Right renal pelvis (tissue), 4 donors: ENCODE measurements at regions not wholly inside any gene's neighbourhood (a gene's known extent, or its start where the extent isn't known, plus 50 kb on each side); places are given as distances from the start of the nearest gene placed in this dataset.
A peak's percentile ranks its signal among the peaks of the same experiment; 100 is the strongest.

Experiments used
- DNase-seq, 4 donors: peaks; one replicate each; pipeline ENCODE4 v3.0.0-alpha.2; 2013; ENCODE audit warnings: low read depth in 4 of 4, low spot score in 3 of 4, missing footprints in 1 of 4

- no peak for DNase-seq
Measured at GRCh38 chr20:52787216-52787615, 184.9 kb upstream of the TSHZ2 start.

- no peak for DNase-seq
Measured at GRCh38 chr20:52785679-52786078, 186.5 kb upstream of the TSHZ2 start.

- no peak for DNase-seq
Measured at GRCh38 chr20:52783769-52784168, 188.4 kb upstream of the TSHZ2 start.

GRCh38 chr20:52780462-52780861 lies 191.7 kb upstream of the TSHZ2 start:
- DNase-seq = no peak

- DNase-seq = no peak
Measured at GRCh38 chr20:52779125-52779524, 193.0 kb upstream of the TSHZ2 start.

GRCh38 chr20:52777171-52777570 lies 195.0 kb upstream of the TSHZ2 start:
- DNase-seq = no peak

- DNase-seq = no peak
Measured at GRCh38 chr20:52775786-52776185, 196.4 kb upstream of the TSHZ2 start.

- no peak for DNase-seq
Measured at GRCh38 chr20:52768694-52769093, 203.5 kb upstream of the TSHZ2 start.

GRCh38 chr20:52766645-52767435 lies 205.3 kb upstream of the TSHZ2 start:
- DNase-seq = no peak

GRCh38 chr20:52763321-52763853 lies 208.8 kb upstream of the TSHZ2 start:
- no peak for DNase-seq

- DNase-seq = no peak
Measured at GRCh38 chr20:52761867-52762266, 210.3 kb upstream of the TSHZ2 start.

- DNase-seq = no peak
Measured at GRCh38 chr20:52760791-52761190, 211.4 kb upstream of the TSHZ2 start.

- no peak for DNase-seq
Measured at GRCh38 chr20:52757411-52757810, 214.7 kb upstream of the TSHZ2 start.

- DNase-seq = no peak
Measured at GRCh38 chr20:52755744-52756143, 216.4 kb upstream of the TSHZ2 start.

- DNase-seq = no peak
Measured at GRCh38 chr20:52754366-52754765, 217.8 kb upstream of the TSHZ2 start.

GRCh38 chr20:52752023-52752422 lies 220.1 kb upstream of the TSHZ2 start:
- no peak for DNase-seq

- DNase-seq = no peak
Measured at GRCh38 chr20:52751571-52751970, 220.6 kb upstream of the TSHZ2 start.

- no peak for DNase-seq
Measured at GRCh38 chr20:52749938-52750337, 222.2 kb upstream of the TSHZ2 start.

GRCh38 chr20:52748990-52749389 lies 223.2 kb upstream of the TSHZ2 start:
- DNase-seq = no peak

- peak in 2 of 4 donors; percentile 8 to 23 for DNase-seq
Measured at GRCh38 chr20:52748285-52748932, 223.7 kb upstream of the TSHZ2 start.

GRCh38 chr20:52747845-52748284 lies 224.3 kb upstream of the TSHZ2 start:
- DNase-seq = no peak

GRCh38 chr20:52746770-52747169 lies 225.4 kb upstream of the TSHZ2 start:
- DNase-seq = no peak
